Stimulated activated CD4-positive, alpha-beta T cell treated with anti-CD3 and anti-CD28 coated beads, Interleukin-4, amount 100 ng/mL, for 1 hour (primary cell): ENCODE measurements at regions not wholly inside any gene's neighbourhood (a gene's known extent, or its start where the extent isn't known, plus 50 kb on each side); places are given as distances from the start of the nearest gene placed in this dataset.
"Not testable (repeated sequence)": the region's sequence is repeated elsewhere in the genome, so short reads cannot be mapped to it uniquely, and the experiment has no call there.

ENCODE experiments used
- DNase-seq: peaks from one replicate; pipeline ENCODE4 v3.0.0-alpha.2; 2020

GRCh38 chr6:19569563-19569962, 267.6 kb upstream of the ID4 start:
- DNase-seq = no peak

GRCh38 chr6:19571176-19571575, 266.0 kb upstream of the ID4 start:
- no peak for DNase-seq

- DNase-seq = no peak
Observed at GRCh38 chr6:19578481-19578880, 258.7 kb upstream of the ID4 start.

GRCh38 chr6:19584207-19584606, 253.0 kb upstream of the ID4 start:
- DNase-seq = not testable (repeated sequence)

GRCh38 chr6:19587238-19587942, 249.8 kb upstream of the ID4 start:
- DNase-seq = no peak

GRCh38 chr6:19590501-19591131, 246.6 kb upstream of the ID4 start:
- DNase-seq = no peak

- no peak for DNase-seq
Observed at GRCh38 chr6:19597809-19598320, 239.3 kb upstream of the ID4 start.

- DNase-seq = no peak
Observed at GRCh38 chr6:19599796-19600464, 237.2 kb upstream of the ID4 start.

- DNase-seq = no peak
Observed at GRCh38 chr6:19602434-19603013, 234.6 kb upstream of the ID4 start.

- DNase-seq = no peak
Observed at GRCh38 chr6:19603721-19604120, 233.4 kb upstream of the ID4 start.

- no peak for DNase-seq
Observed at GRCh38 chr6:19605624-19606023, 231.5 kb upstream of the ID4 start.

GRCh38 chr6:19608546-19608945, 228.6 kb upstream of the ID4 start:
- DNase-seq = no peak

GRCh38 chr6:19609972-19610641, 227.1 kb upstream of the ID4 start:
- DNase-seq = no peak

- not testable (repeated sequence) for DNase-seq
Observed at GRCh38 chr6:19612672-19613466, 224.3 kb upstream of the ID4 start.

- no peak for DNase-seq
Observed at GRCh38 chr6:19613678-19614077, 223.5 kb upstream of the ID4 start.

GRCh38 chr6:19616022-19616421, 221.1 kb upstream of the ID4 start:
- DNase-seq = no peak

- no peak for DNase-seq
Observed at GRCh38 chr6:19632230-19632629, 204.9 kb upstream of the ID4 start.

GRCh38 chr6:19632786-19633185, 204.4 kb upstream of the ID4 start:
- DNase-seq = no peak

- DNase-seq = no peak
Observed at GRCh38 chr6:19635728-19636127, 201.4 kb upstream of the ID4 start.

- DNase-seq = no peak
Observed at GRCh38 chr6:19637010-19637409, 200.2 kb upstream of the ID4 start.

- no peak for DNase-seq
Observed at GRCh38 chr6:19638931-19639330, 198.2 kb upstream of the ID4 start.

GRCh38 chr6:19643287-19643686, 193.9 kb upstream of the ID4 start:
- DNase-seq = no peak
